NCI-H345 treated with DMSO at 0.1 percent for 48 hours (cell line): ENCODE measurements at regions not wholly inside any gene's neighbourhood (a gene's known extent, or its start where the extent isn't known, plus 50 kb on each side); places are given as distances from the start of the nearest gene placed in this dataset.
A peak's percentile ranks its signal among the peaks of the same experiment; 100 is the strongest.

Experiments used
- DNase-seq: peaks from one replicate; lab custom pipeline; 2025; ENCODE audit not compliant: unreplicated experiment; lab: John Stamatoyannopoulos, UW

DNA sequence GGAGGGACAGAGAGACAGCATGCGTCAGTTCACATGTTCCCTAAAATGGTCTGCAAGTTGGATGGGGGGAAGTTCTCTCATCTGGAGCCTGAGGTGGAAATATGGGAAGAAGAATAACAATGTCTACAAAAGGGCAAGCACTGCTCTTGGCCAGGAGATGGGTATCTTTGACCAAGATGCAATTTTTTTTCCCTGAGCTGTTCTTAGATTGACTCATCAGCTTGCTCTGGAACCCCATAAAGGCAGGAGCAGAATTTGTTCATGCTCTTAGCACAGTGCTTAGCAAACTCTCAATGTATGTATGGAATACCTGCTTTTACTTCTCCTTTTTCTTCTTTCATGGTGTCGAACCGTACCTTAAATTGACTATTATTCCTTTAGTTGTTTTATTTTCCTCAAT, 90.5 kb upstream of the ZNF827 start:
- DNase-seq = no peak

DNA sequence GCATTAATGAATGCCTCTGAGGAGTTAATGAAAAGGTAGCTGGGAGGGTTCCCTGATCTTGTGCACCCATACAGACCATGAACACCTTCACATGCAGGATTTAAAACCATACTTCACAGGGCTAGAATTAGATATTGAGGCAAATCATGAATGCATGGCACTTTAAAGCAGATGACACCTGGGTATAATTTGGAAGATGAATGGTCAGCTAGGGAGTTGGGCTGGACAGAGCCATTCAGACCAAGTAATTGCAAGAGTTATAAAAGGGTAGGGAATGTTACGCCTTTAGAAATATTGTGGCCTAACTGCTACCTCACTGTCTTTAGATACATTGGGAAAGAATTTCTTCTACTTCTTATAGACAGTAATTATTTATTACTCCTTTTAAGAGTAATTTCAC, 89.1 kb upstream of the ZNF827 start:
- no peak for DNase-seq

DNA sequence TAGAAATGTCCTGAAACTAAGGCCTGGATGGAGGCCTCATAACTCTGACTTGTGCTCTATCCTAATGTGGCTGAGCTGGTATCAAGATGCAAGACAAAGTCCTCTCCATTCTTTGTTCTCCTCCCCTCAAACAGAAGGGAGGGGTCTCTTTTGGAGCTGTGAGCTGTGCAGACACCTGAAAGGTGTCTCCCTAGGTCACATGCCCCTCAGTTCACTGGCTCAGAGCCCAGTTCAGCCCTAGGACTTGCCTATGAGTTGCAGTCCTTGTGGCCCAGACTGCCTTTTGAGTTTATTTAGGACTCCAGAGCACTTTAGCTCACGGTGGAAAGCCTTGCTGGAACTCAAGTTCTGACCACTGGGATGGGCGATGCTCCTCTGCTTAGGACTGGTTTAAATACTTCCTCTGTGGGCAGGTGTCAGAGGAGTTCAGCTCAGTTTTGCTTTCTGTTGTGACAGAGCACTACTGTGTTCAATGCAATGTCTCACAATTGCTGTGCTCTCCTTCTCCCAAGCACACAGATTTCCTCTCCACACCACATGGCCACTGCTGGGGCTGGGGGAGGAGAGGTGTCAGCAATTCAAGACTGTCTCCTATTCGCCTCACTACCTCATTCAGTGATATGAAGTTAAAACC, 84.8 kb upstream of the ZNF827 start:
- DNase-seq = no peak

DNA sequence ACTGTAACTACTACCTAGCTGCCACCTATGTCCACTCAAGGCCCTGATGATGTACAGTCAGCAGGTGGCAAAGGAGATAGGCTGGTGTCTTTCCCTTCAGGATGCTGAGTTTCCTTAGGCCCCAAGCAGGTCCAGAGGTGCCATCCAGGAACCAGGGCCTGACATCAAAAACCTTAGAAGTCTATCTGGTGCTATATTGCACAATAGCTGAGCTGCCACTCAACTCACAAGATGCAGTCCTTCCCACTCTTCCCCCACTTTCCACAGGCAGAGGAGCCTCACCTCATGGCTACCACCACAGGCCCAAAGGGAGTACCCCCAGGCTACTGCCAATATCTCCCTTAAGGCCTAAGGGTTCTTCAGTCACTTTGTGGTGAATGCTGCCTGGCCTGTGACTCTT, 83.9 kb upstream of the ZNF827 start:
- DNase-seq = no peak

DNA sequence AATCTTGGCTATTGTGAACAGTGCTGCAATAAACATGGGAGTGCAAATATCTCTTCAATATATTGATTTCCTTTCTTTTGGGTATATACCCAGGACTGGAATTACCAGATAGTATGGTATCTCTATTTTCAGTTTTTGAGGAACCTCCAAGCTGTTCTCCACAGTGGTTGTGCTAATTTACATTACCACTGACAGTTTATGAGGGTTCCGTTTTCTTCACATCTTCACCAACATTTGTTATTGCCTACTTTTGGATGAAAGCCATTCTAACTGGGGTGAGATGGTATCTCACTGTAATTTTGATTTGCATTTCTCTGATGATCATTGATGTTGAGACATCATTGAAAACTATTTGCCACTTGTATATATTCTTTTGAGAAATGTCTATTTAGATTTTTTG, 79.6 kb upstream of the ZNF827 start:
- no peak for DNase-seq

DNA sequence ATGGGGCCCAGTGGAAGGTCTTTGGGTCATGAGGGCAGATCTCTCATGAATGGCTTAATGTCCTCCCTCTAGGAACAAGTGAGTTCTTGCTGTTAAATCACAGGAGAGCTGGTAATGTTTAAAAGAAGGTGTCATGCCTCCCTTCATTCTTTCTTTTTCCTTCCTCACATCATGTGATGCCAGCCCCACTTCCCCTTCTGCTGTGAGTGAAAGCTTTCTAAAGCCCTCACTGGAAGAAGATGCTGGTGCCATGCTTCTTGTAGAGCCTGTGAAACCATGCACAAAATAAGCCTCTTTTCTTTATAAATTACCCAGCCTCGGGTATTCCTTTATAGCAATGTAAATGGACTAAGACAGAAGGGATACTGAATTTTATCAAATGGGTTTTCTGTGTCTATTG, 66.1 kb upstream of the ZNF827 start:
- DNase-seq = no peak

DNA sequence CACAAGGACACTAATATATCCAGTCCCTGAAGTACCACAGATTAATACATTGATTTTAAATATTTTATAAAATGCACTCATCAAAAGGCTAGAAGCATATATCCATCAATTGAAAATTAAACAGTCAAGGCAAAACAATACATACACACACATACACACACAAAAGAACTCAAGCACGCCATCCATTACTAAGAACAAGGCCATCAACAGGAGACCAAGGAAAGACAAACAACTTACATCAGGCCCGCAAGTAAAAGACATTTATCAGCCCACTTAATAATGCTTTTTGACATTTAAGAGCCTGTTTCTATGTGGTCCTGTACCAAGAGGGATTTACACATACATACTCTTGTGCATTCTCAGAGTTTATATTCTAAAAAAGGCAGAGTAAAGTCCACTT, 50.0 kb upstream of the ZNF827 start:
- DNase-seq = peak; percentile 13
